ENCODE measurements at regions not wholly inside any gene's neighbourhood (a gene's known extent, or its start where the extent isn't known, plus 50 kb on each side); places are given as distances from the start of the nearest gene placed in this dataset.

DNA sequence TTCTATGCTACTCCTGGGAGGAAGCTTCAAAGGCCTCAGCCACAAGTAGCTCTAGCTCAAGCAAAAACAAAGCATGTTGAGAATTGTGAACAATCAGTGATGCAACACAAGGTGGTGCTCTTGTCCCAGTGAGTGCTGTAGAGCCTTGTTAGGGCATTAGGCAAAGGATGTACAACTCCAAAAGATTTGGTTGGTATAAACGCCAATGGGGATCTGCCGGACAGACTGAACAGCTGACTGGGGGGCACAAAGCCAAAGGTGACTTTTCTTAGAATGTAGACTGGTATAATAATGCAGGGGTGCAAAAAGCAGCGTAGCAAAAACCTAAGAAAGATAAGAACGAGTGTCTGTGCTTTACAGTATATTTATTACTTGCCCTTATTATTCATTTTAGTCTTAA is 62.6 kb upstream of the ALB start (continued):
- TF ChIP-seq, protein P1, sequence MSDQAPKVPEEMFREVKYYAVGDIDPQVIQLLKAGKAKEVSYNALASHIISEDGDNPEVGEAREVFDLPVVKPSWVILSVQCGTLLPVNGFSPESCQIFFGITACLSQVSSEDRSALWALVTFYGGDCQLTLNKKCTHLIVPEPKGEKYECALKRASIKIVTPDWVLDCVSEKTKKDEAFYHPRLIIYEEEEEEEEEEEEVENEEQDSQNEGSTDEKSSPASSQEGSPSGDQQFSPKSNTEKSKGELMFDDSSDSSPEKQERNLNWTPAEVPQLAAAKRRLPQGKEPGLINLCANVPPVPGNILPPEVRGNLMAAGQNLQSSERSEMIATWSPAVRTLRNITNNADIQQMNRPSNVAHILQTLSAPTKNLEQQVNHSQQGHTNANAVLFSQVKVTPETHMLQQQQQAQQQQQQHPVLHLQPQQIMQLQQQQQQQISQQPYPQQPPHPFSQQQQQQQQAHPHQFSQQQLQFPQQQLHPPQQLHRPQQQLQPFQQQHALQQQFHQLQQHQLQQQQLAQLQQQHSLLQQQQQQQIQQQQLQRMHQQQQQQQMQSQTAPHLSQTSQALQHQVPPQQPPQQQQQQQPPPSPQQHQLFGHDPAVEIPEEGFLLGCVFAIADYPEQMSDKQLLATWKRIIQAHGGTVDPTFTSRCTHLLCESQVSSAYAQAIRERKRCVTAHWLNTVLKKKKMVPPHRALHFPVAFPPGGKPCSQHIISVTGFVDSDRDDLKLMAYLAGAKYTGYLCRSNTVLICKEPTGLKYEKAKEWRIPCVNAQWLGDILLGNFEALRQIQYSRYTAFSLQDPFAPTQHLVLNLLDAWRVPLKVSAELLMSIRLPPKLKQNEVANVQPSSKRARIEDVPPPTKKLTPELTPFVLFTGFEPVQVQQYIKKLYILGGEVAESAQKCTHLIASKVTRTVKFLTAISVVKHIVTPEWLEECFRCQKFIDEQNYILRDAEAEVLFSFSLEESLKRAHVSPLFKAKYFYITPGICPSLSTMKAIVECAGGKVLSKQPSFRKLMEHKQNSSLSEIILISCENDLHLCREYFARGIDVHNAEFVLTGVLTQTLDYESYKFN (CRISPR knock-in tag; conservative IDR thresholded peaks at IDR 0.05): peak; percentile 27; the same call in 1 of the 2 replicates
- TF ChIP-seq SAP130 (CRISPR knock-in tag; IDR thresholded peaks at IDR 0.05; ENCODE audit: low read depth): peak; percentile 55; the same call in 1 of the 2 replicates
- TF ChIP-seq PHF8 (CRISPR knock-in tag; IDR thresholded peaks at IDR 0.05): 0 out of 2 replicates have a peak, but pooled peaks have one; percentile 26
- TF ChIP-seq ZNF12 (CRISPR knock-in tag; IDR thresholded peaks at IDR 0.05): no peak; the same call in 1 of the 2 replicates
- TF ChIP-seq, protein P2, sequence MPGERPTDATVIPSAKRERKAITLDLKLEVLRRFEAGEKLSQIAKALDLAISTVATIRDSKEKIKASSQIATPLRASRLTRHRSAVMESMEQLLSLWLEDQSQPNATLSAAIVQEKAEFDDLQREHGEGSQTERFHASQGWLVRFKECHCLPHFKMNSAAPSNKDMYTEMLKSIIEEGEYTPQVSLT (CRISPR knock-in tag; IDR thresholded peaks at IDR 0.05; ENCODE audit: borderline replicate concordance, low read depth): no peak
- TF ChIP-seq ZNF841 (CRISPR knock-in tag; IDR thresholded peaks at IDR 0.05; ENCODE audit: borderline replicate concordance): no peak
- TF ChIP-seq, protein P3, sequence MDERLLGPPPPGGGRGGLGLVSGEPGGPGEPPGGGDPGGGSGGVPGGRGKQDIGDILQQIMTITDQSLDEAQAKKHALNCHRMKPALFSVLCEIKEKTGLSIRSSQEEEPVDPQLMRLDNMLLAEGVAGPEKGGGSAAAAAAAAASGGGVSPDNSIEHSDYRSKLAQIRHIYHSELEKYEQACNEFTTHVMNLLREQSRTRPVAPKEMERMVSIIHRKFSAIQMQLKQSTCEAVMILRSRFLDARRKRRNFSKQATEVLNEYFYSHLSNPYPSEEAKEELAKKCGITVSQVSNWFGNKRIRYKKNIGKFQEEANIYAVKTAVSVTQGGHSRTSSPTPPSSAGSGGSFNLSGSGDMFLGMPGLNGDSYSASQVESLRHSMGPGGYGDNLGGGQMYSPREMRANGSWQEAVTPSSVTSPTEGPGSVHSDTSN (CRISPR knock-in tag; IDR thresholded peaks at IDR 0.05): no peak
- TF ChIP-seq, protein P4, sequence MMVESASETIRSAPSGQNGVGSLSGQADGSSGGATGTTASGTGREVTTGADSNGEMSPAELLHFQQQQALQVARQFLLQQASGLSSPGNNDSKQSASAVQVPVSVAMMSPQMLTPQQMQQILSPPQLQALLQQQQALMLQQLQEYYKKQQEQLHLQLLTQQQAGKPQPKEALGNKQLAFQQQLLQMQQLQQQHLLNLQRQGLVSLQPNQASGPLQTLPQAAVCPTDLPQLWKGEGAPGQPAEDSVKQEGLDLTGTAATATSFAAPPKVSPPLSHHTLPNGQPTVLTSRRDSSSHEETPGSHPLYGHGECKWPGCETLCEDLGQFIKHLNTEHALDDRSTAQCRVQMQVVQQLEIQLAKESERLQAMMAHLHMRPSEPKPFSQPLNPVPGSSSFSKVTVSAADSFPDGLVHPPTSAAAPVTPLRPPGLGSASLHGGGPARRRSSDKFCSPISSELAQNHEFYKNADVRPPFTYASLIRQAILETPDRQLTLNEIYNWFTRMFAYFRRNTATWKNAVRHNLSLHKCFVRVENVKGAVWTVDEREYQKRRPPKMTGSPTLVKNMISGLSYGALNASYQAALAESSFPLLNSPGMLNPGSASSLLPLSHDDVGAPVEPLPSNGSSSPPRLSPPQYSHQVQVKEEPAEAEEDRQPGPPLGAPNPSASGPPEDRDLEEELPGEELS (CRISPR knock-in tag; IDR thresholded peaks at IDR 0.05): no peak
- no peak for TF ChIP-seq SOX13 (IDR thresholded peaks at IDR 0.05)
- peak in 1 of 2 experiments; percentile 68; a peak in 2 of 4 replicates for TF ChIP-seq SOX13 (CRISPR knock-in tag; conservative IDR thresholded peaks at IDR 0.05 in 1 of 2, IDR thresholded peaks at IDR 0.05 in 1 of 2)
- TF ChIP-seq, protein P5, sequence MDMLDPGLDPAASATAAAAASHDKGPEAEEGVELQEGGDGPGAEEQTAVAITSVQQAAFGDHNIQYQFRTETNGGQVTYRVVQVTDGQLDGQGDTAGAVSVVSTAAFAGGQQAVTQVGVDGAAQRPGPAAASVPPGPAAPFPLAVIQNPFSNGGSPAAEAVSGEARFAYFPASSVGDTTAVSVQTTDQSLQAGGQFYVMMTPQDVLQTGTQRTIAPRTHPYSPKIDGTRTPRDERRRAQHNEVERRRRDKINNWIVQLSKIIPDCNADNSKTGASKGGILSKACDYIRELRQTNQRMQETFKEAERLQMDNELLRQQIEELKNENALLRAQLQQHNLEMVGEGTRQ (IDR thresholded peaks at IDR 0.05; ENCODE audit: low read depth, low read length): no peak
- TF ChIP-seq, protein P5 (CRISPR knock-in tag; IDR thresholded peaks at IDR 0.05; ENCODE audit: borderline replicate concordance): no peak
- TF ChIP-seq PHF20 (CRISPR knock-in tag; IDR thresholded peaks at IDR 0.05): no peak
- no peak for TF ChIP-seq ARID2 (CRISPR knock-in tag; IDR thresholded peaks at IDR 0.05; ENCODE audit: borderline replicate concordance)
- no peak for TF ChIP-seq NR2C2 (CRISPR knock-in tag; IDR thresholded peaks at IDR 0.05; ENCODE audit: borderline replicate concordance)
- TF ChIP-seq SETDB1 (CRISPR knock-in tag; IDR thresholded peaks at IDR 0.05; ENCODE audit: borderline replicate concordance): no peak
- TF ChIP-seq ZNF569 (CRISPR knock-in tag; IDR thresholded peaks at IDR 0.05; ENCODE audit: borderline replicate concordance): no peak
- no peak for TF ChIP-seq ZFP36L2 (CRISPR knock-in tag; IDR thresholded peaks at IDR 0.05)
- TF ChIP-seq KDM1A (CRISPR knock-in tag; IDR thresholded peaks at IDR 0.05): no peak
- no peak for TF ChIP-seq HNRNPK (IDR thresholded peaks at IDR 0.05; ENCODE audit: low read depth, low read length, poor library complexity, severe bottlenecking)
- no peak for TF ChIP-seq ZNF136 (CRISPR knock-in tag; IDR thresholded peaks at IDR 0.05; ENCODE audit: low read depth)
- no peak for TF ChIP-seq DNMT1 (CRISPR knock-in tag; IDR thresholded peaks at IDR 0.05)
- no peak for TF ChIP-seq ZFP62 (CRISPR knock-in tag; IDR thresholded peaks at IDR 0.05)
